Left lung (tissue), 4 donors: ENCODE measurements at regions not wholly inside any gene's neighbourhood (a gene's known extent, or its start where the extent isn't known, plus 50 kb on each side); places are given as distances from the start of the nearest gene placed in this dataset.

Experiments used
- ATAC-seq: fragments of 200-7000 bp; cut with Tn5 transposase; one replicate; pipeline ENCODE4 v1.9.1; 2020; ENCODE audit warnings: moderate library complexity
- DNase-seq, 4 donors: peaks; one replicate each; pipeline ENCODE4 v3.0.0-alpha.2; 2013 to 2020
- H3K27ac ChIP-seq, 2 donors: fragments of 200-600 bp; sonication (generic) in 1 of 2; one replicate each; pipeline versions ENCODE4 v1.5.0 to v1.8.0; 2020 to 2021
- H3K27me3 ChIP-seq, 2 donors: fragments of 200-600 bp; sonication (generic) in 1 of 2; one replicate each; pipeline versions ENCODE4 v1.5.0 to v1.8.0; 2020 to 2021
- H3K36me3 ChIP-seq, 2 donors: fragments of 200-600 bp; sonication (generic) in 1 of 2; one replicate each; pipeline versions ENCODE4 v1.5.0 to v1.8.0; 2020 to 2021
- H3K4me1 ChIP-seq, 2 donors: fragments of 200-600 bp; one replicate each; pipeline ENCODE4 v1.8.0; 2021
- H3K4me3 ChIP-seq, 2 donors: fragments of 200-600 bp; sonication (generic) in 1 of 2; one replicate each; pipeline versions ENCODE4 v1.5.0 to v1.8.0; 2020 to 2021; ENCODE audit warnings: mild to moderate bottlenecking in 1 of 2
- H3K9me3 ChIP-seq, 2 donors: fragments of 200-600 bp; sonication (generic) in 1 of 2; one replicate each; pipeline versions ENCODE4 v1.5.0 to v1.8.0; 2020 to 2021
- CTCF ChIP-seq, 2 donors: fragments of 200-600 bp; sonication (generic) in 1 of 2; IDR thresholded peaks; one replicate each; pipeline versions ENCODE4 v1.5.0 to v1.8.0; 2021; ENCODE audit warnings: antibody characterized with exemption in 2 of 2
- intact Hi-C, 2 donors: fragments of 100-400 bp; cut with DNase I; formaldehyde crosslinking; loops; one replicate each; pipeline versions ENCODE4 v1.11.2 to v1.14.2; 2022
- donor health status: DM: no; HTN: yes; CAD: no.
- donor health status: DM: no; HTN: no; CAD: no.

GRCh38 chr5:3843706-3844105 is 248.1 kb downstream of the IRX1 start:
- Histone ChIP-seq H3K36me3 (no peaks in the 10 kb centered on the region), H3K4me1 (no peaks in the 10 kb centered on the region), H3K9me3 (peaks cover 0 to 3% of the 10 kb centered on the region in 2 donors), H3K27me3 (no peaks in the 10 kb centered on the region), H3K4me3 (no peak overlapping the region), H3K27ac (no peak overlapping the region)
- DNase-seq (no peak), ATAC-seq (no peak)
- TF ChIP-seq CTCF (IDR thresholded peaks at IDR 0.05) = no peak
- intact Hi-C loops = no loop called here

GRCh38 chr5:3844266-3844665 is 248.6 kb downstream of the IRX1 start:
- DNase-seq (no peak), ATAC-seq (no peak)
- Histone ChIP-seq H3K4me3 (no peak overlapping the region), H3K36me3 (no peaks in the 10 kb centered on the region), H3K4me1 (no peaks in the 10 kb centered on the region), H3K27ac (no peak overlapping the region), H3K27me3 (no peaks in the 10 kb centered on the region), H3K9me3 (peaks cover 0 to 3% of the 10 kb centered on the region in 2 donors)
- TF ChIP-seq CTCF (IDR thresholded peaks at IDR 0.05) = no peak
- intact Hi-C loops = no loop called here

GRCh38 chr5:3845230-3845629 is 249.6 kb downstream of the IRX1 start:
- ATAC-seq (no peak), DNase-seq (no peak)
- peaks cover 0 to 3% of the 10 kb centered on the region in 2 donors for H3K9me3 ChIP-seq
- no peak for TF ChIP-seq CTCF (IDR thresholded peaks at IDR 0.05)
- no peak overlapping the region for H3K4me3 ChIP-seq
- no peaks in the 10 kb centered on the region for H3K4me1 ChIP-seq
- no peaks in the 10 kb centered on the region for H3K27me3 ChIP-seq
- no peak overlapping the region for H3K27ac ChIP-seq
- intact Hi-C loops = no loop called here
- no peaks in the 10 kb centered on the region for H3K36me3 ChIP-seq

- intact Hi-C loops = no loop called here
- Histone ChIP-seq H3K36me3 (no peaks in the 10 kb centered on the region), H3K4me3 (no peak overlapping the region), H3K27ac (no peak overlapping the region), H3K27me3 (no peaks in the 10 kb centered on the region), H3K9me3 (no peaks in the 10 kb centered on the region), H3K4me1 (no peaks in the 10 kb centered on the region)
- DNase-seq (peak in 2 of 4 donors; percentile 17 to 34), ATAC-seq (peak; percentile 75)
- no peak for TF ChIP-seq CTCF (IDR thresholded peaks at IDR 0.05)
Measured at GRCh38 chr5:3852161-3852916, 256.7 kb downstream of the IRX1 start.

GRCh38 chr5:3853362-3853761 is 257.7 kb downstream of the IRX1 start:
- no peaks in the 10 kb centered on the region for H3K4me1 ChIP-seq
- TF ChIP-seq CTCF (IDR thresholded peaks at IDR 0.05) = no peak
- no peak overlapping the region for H3K4me3 ChIP-seq
- H3K27ac ChIP-seq = no peak overlapping the region
- no peak for ATAC-seq
- intact Hi-C loops = no loop called here
- no peaks in the 10 kb centered on the region for H3K36me3 ChIP-seq
- no peaks in the 10 kb centered on the region for H3K9me3 ChIP-seq
- DNase-seq = no peak
- no peaks in the 10 kb centered on the region for H3K27me3 ChIP-seq
